HCT116 (cell line): ENCODE measurements at regions not wholly inside any gene's neighbourhood (a gene's known extent, or its start where the extent isn't known, plus 50 kb on each side); places are given as distances from the start of the nearest gene placed in this dataset.

Experiments used
- ATAC-seq: fragments of 200-7000 bp; cut with Tn5 transposase; 2 replicates; pipeline ENCODE4 v1.9.1; 2020; ENCODE audit warnings: mild to moderate bottlenecking, moderate library complexity
- BruUV-seq: library from RNA; stranded (reverse); fragments of 400-500 nt; replicated peaks from 2 replicates; lab custom pipeline; 2021; lab: Mats Ljungman, UMichigan
- CTCF ChIA-PET: fragments of 300-600 bp; sonication (Branson Sonifier 250); formaldehyde crosslinking; loops from one replicate; lab custom pipeline; 2021; ENCODE audit warnings: antibody characterized with exemption; lab: Charles Lee
- POLR2A ChIA-PET: fragments of 300-600, 350-600 bp; sonication (Branson Sonifier 250); formaldehyde crosslinking; loops from one replicate; lab custom pipeline; 2021; ENCODE audit warnings: antibody characterized with exemption; lab: Charles Lee
- RAD21 ChIA-PET, 2 experiments: fragments of 300-600 bp; sonication (Branson Sonifier 250); formaldehyde crosslinking; loops; one replicate each; lab custom pipeline; 2023; ENCODE audit warnings: low total read pairs in 2 of 2; ENCODE audit not compliant: uncharacterized antibody in 2 of 2, unreplicated experiment in 2 of 2, low non-redundant PET in 1 of 2; lab: Charles Lee
- DNase-seq: peaks from one replicate; pipeline ENCODE4 v3.0.0-alpha.2; 2010; ENCODE audit warnings: low read depth, low spot score
- H2AFZ ChIP-seq: fragments of 200-600 bp; shearing (Covaris generic), sonication (generic); 2 replicates; pipeline ENCODE4 v1.6.1; 2017; ENCODE audit warnings: low read depth, mixed run types, mixed read lengths, antibody characterized with exemption, low read length; ENCODE audit not compliant: poor library complexity, severe bottlenecking
- H3K27ac ChIP-seq: 2 replicates; pipeline ENCODE4 v1.5.1; 2012; ENCODE audit warnings: low read depth, low read length
- H3K27me3 ChIP-seq: fragments of 200-600 bp; sonication (generic); 2 replicates; pipeline ENCODE4 v1.6.1; 2016; ENCODE audit warnings: mixed run types, low read length, mixed read lengths; ENCODE audit not compliant: insufficient read depth
- H3K36me3 ChIP-seq, 2 experiments: fragments of 200-500 bp in 1 of 2; fragments of 200-600 bp in 1 of 2; sonication (Bioruptor generic) in 1 of 2; sonication (generic) in 1 of 2; 2 replicates each; pipeline versions ENCODE4 v1.5.1 to v1.6.1; 2014 to 2016; ENCODE audit warnings: low read length in 2 of 2, inconsistent platforms in 1 of 2, mixed read lengths in 1 of 2, mixed run types in 1 of 2; ENCODE audit not compliant: insufficient read depth in 2 of 2, control insufficient read depth in 1 of 2
- H3K4me1 ChIP-seq, 2 experiments: fragments of 200-600 bp in 1 of 2; sonication (generic) in 1 of 2; 2 replicates each; pipeline versions ENCODE4 v1.5.1 to v1.6.1; 2012 to 2017; ENCODE audit warnings: low read length in 2 of 2, inconsistent platforms in 1 of 2, mild to moderate bottlenecking in 1 of 2, mixed read lengths in 1 of 2, mixed run types in 1 of 2, moderate library complexity in 1 of 2; ENCODE audit not compliant: insufficient read depth in 2 of 2, control insufficient read depth in 1 of 2
- H3K4me2 ChIP-seq: fragments of 200-600 bp; sonication (generic); 2 replicates; pipeline ENCODE4 v1.6.1; 2017; ENCODE audit warnings: mixed run types, low read length, mixed read lengths
- H3K4me3 ChIP-seq, 2 experiments: fragments of 200-600 bp in 1 of 2; sonication (generic) in 1 of 2; replicated peaks in 1 of 2; 2 replicates each; pipeline ENCODE4 v1.5.1; 2011 to 2016; ENCODE audit warnings: low read length in 2 of 2, control low read depth in 1 of 2, low read depth in 1 of 2, mild to moderate bottlenecking in 1 of 2, mixed read lengths in 1 of 2, mixed run types in 1 of 2
- H3K79me2 ChIP-seq: fragments of 200-600 bp; sonication (generic); 2 replicates; pipeline ENCODE4 v1.6.1; 2017; ENCODE audit warnings: mild to moderate bottlenecking, mixed run types, low read length, moderate library complexity, mixed read lengths; ENCODE audit not compliant: insufficient read depth
- H3K9ac ChIP-seq: fragments of 200-600 bp; sonication (generic); 2 replicates; pipeline ENCODE4 v1.6.1; 2016; ENCODE audit warnings: low read length, mixed read lengths
- H3K9me2 ChIP-seq: fragments of 200-600 bp; sonication (generic), shearing (Covaris generic); 2 replicates; pipeline ENCODE4 v1.6.1; 2017; ENCODE audit warnings: mixed run types, mild to moderate bottlenecking, moderate library complexity; ENCODE audit not compliant: insufficient read depth
- H3K9me3 ChIP-seq, 2 experiments: fragments of 200-500 bp in 1 of 2; fragments of 200-600 bp in 1 of 2; sonication (Bioruptor generic) in 1 of 2; sonication (generic) in 1 of 2; 2 replicates each; pipeline ENCODE4 v1.6.1; 2014 to 2017; ENCODE audit warnings: low read length in 2 of 2, mixed read lengths in 2 of 2, inconsistent platforms in 1 of 2, low read depth in 1 of 2, mild to moderate bottlenecking in 1 of 2, mixed run types in 1 of 2, moderate library complexity in 1 of 2; ENCODE audit not compliant: control insufficient read depth in 1 of 2, insufficient read depth in 1 of 2
- H4K20me1 ChIP-seq: fragments of 200-600 bp; sonication (generic), shearing (Covaris generic); 2 replicates; pipeline ENCODE4 v1.6.1; 2017; ENCODE audit warnings: mixed run types, mild to moderate bottlenecking, moderate library complexity; ENCODE audit not compliant: insufficient read depth
- CBX3 ChIP-seq: IDR thresholded peaks from 2 replicates; pipeline ENCODE4 v1.6.1; 2012; ENCODE audit warnings: low read depth
- CEBPB ChIP-seq: IDR thresholded peaks from 2 replicates; pipeline ENCODE4 v1.6.1; 2012; ENCODE audit warnings: low read depth
- ELF1 ChIP-seq: IDR thresholded peaks from 2 replicates; pipeline ENCODE4 v1.6.1; 2012; ENCODE audit warnings: low read depth, borderline replicate concordance
- EZH2 ChIP-seq: fragments of 200-600 bp; sonication (generic); IDR thresholded peaks from 2 replicates; pipeline ENCODE4 v1.6.1; 2017; ENCODE audit warnings: antibody characterized with exemption, mixed run types
- POLR2A ChIP-seq: IDR thresholded peaks from 2 replicates; pipeline ENCODE4 v1.7.0; 2011; ENCODE audit warnings: borderline replicate concordance; ENCODE audit not compliant: insufficient read depth, insufficient read length; ENCODE audit errors: extremely low read depth
- POLR2AphosphoS5 ChIP-seq: IDR thresholded peaks from 2 replicates; pipeline ENCODE4 v1.6.1; 2011; ENCODE audit warnings: mild to moderate bottlenecking, low read depth, low read length, moderate library complexity
- RAD21 ChIP-seq: IDR thresholded peaks from 2 replicates; pipeline ENCODE4 v1.6.1; 2012; ENCODE audit warnings: low read depth, mild to moderate bottlenecking
- SIN3A ChIP-seq: IDR thresholded peaks from 2 replicates; pipeline ENCODE4 v1.6.1; 2012; ENCODE audit warnings: low read depth
- SP1 ChIP-seq: IDR thresholded peaks from 2 replicates; pipeline ENCODE4 v1.6.1; 2012; ENCODE audit warnings: low read depth
- ZFX ChIP-seq: fragments of 450-650 bp; IDR thresholded peaks from 2 replicates; pipeline ENCODE4 v1.6.1; 2017
- ZNF274 ChIP-seq: fragments of 200-500 bp; sonication (Bioruptor generic); IDR thresholded peaks from 2 replicates; pipeline ENCODE4 v1.6.1; 2014; ENCODE audit warnings: mild to moderate bottlenecking, low read depth, low read length, inconsistent platforms
- intact Hi-C: fragments of 100-400 bp; cut with micrococcal nuclease; formaldehyde crosslinking; loops from 2 replicates; pipeline ENCODE4 v1.10.0; 2022
- TF ChIP-seq, protein P1 (sequence below): IDR thresholded peaks from 2 replicates; pipeline ENCODE4 v1.6.1; 2012; ENCODE audit warnings: low read depth

DNA sequence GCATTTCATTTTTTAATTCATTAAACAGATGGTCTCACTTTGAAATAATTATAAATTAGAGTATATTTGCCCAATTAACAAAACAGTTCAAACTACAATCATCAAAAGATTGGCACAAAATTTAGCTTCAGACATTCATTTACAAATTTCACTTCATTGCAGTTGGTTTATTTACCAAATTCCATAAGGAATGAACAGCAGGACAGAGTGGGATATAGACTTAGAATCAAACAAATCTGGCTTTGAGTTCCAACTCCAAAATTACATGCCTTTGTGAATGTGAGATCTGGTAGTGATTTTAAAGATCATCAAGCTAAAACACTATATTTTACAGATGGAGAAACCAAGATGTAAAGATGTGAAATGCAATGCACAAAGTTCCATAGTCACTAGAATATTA, 310.7 kb upstream of the CNTN5 start (continued):
- TF ChIP-seq ZFX (no peak), SP1 (no peak), POLR2AphosphoS5 (no peak), SIN3A (no peak)
- TF ChIP-seq, protein P1, sequence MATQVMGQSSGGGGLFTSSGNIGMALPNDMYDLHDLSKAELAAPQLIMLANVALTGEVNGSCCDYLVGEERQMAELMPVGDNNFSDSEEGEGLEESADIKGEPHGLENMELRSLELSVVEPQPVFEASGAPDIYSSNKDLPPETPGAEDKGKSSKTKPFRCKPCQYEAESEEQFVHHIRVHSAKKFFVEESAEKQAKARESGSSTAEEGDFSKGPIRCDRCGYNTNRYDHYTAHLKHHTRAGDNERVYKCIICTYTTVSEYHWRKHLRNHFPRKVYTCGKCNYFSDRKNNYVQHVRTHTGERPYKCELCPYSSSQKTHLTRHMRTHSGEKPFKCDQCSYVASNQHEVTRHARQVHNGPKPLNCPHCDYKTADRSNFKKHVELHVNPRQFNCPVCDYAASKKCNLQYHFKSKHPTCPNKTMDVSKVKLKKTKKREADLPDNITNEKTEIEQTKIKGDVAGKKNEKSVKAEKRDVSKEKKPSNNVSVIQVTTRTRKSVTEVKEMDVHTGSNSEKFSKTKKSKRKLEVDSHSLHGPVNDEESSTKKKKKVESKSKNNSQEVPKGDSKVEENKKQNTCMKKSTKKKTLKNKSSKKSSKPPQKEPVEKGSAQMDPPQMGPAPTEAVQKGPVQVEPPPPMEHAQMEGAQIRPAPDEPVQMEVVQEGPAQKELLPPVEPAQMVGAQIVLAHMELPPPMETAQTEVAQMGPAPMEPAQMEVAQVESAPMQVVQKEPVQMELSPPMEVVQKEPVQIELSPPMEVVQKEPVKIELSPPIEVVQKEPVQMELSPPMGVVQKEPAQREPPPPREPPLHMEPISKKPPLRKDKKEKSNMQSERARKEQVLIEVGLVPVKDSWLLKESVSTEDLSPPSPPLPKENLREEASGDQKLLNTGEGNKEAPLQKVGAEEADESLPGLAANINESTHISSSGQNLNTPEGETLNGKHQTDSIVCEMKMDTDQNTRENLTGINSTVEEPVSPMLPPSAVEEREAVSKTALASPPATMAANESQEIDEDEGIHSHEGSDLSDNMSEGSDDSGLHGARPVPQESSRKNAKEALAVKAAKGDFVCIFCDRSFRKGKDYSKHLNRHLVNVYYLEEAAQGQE = no peak

- no peaks in the 10 kb centered on the region for H3K4me1 ChIP-seq
- no peaks in the 10 kb centered on the region for H3K79me2 ChIP-seq
- no peak overlapping the region for H3K4me2 ChIP-seq
- H4K20me1 ChIP-seq = no peaks in the 10 kb centered on the region
- ChIA-PET RAD21 (no interaction called here), POLR2A (no interaction called here), CTCF (no interaction called here)
- H3K9me2 ChIP-seq = no peaks in the 10 kb centered on the region
- no peak overlapping the region for H2AFZ ChIP-seq
- intact Hi-C loops = no loop called here
- TF ChIP-seq CBX3 (no peak), RAD21 (no peak), ZFX (no peak), CEBPB (no peak), ELF1 (no peak), ZNF274 (no peak), EZH2 (no peak), SIN3A (no peak), POLR2A (no peak), POLR2AphosphoS5 (no peak)
- no TSS peak for BruUV-seq
- DNase-seq (no peak), ATAC-seq (no peak)
- H3K27me3 ChIP-seq = no peaks in the 10 kb centered on the region
- H3K4me3 ChIP-seq = no peak overlapping the region
- no peaks in the 10 kb centered on the region for H3K36me3 ChIP-seq
- H3K9me3 ChIP-seq = no peaks in the 10 kb centered on the region; a peak in 1 of 4 replicates
- H3K9ac ChIP-seq = no peak overlapping the region
- H3K27ac ChIP-seq = no peak overlapping the region
Observed at GRCh38 chr11:98710986-98711385, 309.8 kb upstream of the CNTN5 start.
